NK-92 (cell line): ENCODE measurements at regions not wholly inside any gene's neighbourhood (a gene's known extent, or its start where the extent isn't known, plus 50 kb on each side); places are given as distances from the start of the nearest gene placed in this dataset.
"Not testable (repeated sequence)": the region's sequence is repeated elsewhere in the genome, so short reads cannot be mapped to it uniquely, and the experiment has no call there.

ENCODE experiments used
- DNase-seq: peaks from one replicate; lab custom pipeline; 2025; ENCODE audit not compliant: unreplicated experiment; lab: John Stamatoyannopoulos, UW

- DNase-seq: no peak
Measured at GRCh38 chr4:3865986-3866812, 100.0 kb downstream of the ADRA2C start.

- DNase-seq: no peak
Measured at GRCh38 chr4:3866813-3867129, 100.6 kb downstream of the ADRA2C start.

GRCh38 chr4:3867403-3868100 lies 101.4 kb downstream of the ADRA2C start:
- no peak for DNase-seq

GRCh38 chr4:3868211-3869173 lies 102.3 kb downstream of the ADRA2C start:
- no peak for DNase-seq

- DNase-seq: no peak
Measured at GRCh38 chr4:3869174-3869572, 103.0 kb downstream of the ADRA2C start.

- no peak for DNase-seq
Measured at GRCh38 chr4:3869661-3870566, 103.7 kb downstream of the ADRA2C start.

GRCh38 chr4:3870567-3870962 lies 104.4 kb downstream of the ADRA2C start:
- no peak for DNase-seq

- no peak for DNase-seq
Measured at GRCh38 chr4:3871181-3871852, 105.1 kb downstream of the ADRA2C start.

- no peak for DNase-seq
Measured at GRCh38 chr4:3871881-3872833, 106.0 kb downstream of the ADRA2C start.

GRCh38 chr4:3872834-3873313 lies 106.7 kb downstream of the ADRA2C start:
- DNase-seq: no peak

GRCh38 chr4:3873408-3874027 lies 107.3 kb downstream of the ADRA2C start:
- no peak for DNase-seq

GRCh38 chr4:3874028-3874415 lies 107.8 kb downstream of the ADRA2C start:
- no peak for DNase-seq

- no peak for DNase-seq
Measured at GRCh38 chr4:3874525-3875110, 108.4 kb downstream of the ADRA2C start.

GRCh38 chr4:3875466-3875865 lies 109.3 kb downstream of the ADRA2C start:
- DNase-seq: no peak

- DNase-seq: not testable (repeated sequence)
Measured at GRCh38 chr4:3876057-3876845, 110.1 kb downstream of the ADRA2C start.

- no peak for DNase-seq
Measured at GRCh38 chr4:3877236-3877635, 111.1 kb downstream of the ADRA2C start.

- no peak for DNase-seq
Measured at GRCh38 chr4:3877868-3878267, 111.7 kb downstream of the ADRA2C start.
